HG03342 (cell line): ENCODE measurements at regions not wholly inside any gene's neighbourhood (a gene's known extent, or its start where the extent isn't known, plus 50 kb on each side); places are given as distances from the start of the nearest gene placed in this dataset.
A peak's percentile ranks its signal among the peaks of the same experiment; 100 is the strongest.

ENCODE experiments used
- ATAC-seq: cut with Tn5 transposase; IDR thresholded peaks from one replicate; pipeline ENCODE4 v1.9.1; 2021; ENCODE audit warnings: mild to moderate bottlenecking, moderate library complexity; ENCODE audit not compliant: unreplicated experiment

DNA sequence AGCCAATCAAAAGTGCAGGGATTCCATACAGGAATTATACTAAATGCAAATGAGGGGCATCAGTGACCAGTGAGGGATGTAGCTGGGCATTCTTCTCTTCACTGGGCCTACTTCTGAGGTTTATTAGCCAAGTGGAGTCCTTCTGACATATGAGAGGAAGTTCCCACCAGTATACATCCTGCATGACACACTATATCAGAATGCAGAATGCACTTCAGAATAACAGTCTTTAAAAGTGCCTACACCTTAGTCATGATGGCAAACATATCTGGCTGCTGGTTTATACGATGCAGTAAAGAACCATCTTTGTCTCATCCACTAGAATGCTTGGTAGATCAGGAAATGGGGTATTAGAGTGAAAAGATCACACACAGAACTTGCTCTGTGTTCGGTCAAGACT lies 180.3 kb upstream of the PPARGC1A start:
- ATAC-seq: no peak

GRCh38 chr4:24067367-24068193 lies 177.7 kb upstream of the PPARGC1A start:
- no peak for ATAC-seq

DNA sequence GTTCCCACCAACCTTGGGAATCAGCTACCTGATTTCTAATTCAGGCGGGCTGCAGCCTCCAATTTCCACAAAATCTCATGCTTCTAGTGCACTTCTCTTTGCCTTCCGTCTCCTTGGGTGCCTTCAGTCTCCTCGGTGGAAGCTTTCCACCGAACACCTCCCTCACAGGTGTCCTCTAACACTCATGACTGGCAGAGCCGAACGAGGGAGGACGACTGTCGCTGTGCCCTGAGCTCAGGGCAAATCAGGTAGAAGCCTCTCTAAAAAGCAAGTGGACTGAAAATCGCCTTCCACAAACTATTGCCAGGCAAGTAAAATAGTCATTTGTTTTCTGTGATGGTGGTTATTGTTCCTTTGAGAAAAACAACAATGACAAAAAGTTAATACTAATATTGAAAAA lies 176.1 kb upstream of the PPARGC1A start:
- no peak for ATAC-seq

- ATAC-seq: no peak
These were observed 173.9 kb upstream of the PPARGC1A start for GRCh38 chr4:24063731-24064130.

DNA sequence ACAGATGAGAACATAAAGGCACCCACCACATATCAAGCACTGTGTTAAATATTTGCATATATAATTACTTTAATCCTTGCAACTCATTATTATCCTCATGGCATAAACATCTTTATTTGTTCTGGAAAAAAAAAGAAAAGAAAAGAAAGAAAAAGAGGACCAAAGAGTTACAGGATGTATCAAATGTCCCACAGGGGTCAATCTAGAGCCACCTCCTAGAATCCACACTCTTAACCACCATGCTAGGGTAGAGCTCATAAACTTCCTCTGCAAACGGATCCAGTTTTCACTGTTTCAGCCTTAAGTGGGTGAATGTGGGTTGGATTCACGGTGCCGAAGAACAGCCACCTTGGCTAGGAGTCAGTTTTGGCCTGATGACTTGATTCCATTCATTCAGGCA lies 171.1 kb upstream of the PPARGC1A start:
- no peak for ATAC-seq

GRCh38 chr4:24059839-24060238 lies 170.0 kb upstream of the PPARGC1A start:
- no peak for ATAC-seq

DNA sequence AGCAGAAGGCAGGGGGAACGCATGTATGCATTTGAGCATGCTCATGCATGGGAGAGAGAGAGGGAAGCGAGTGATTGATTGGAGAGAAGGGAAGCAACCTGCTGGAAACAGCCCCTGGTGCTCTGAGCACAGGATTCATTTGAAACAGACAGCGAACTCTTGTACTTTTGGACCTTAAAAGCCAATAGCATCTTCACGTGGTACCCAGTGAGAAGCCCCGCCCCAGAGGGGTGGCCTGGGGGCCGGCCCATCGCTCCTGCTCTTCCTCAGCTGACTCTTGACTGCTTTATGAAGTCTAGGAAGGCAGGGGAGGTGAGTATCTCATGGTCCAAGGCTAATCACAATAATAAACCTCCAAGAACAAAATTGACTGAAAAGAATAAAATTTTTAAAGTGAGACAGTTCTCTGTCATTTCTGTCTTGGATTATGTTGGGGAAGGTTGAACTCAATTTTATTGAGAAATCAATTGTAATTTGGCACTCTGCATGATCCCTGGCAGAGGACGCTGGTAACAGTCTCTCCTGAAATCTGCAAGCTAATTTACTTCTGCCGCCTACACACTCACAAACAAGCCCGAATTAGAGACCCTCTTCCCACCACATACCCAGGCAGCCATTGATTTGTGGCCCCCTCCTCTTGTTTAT lies 168.2 kb upstream of the PPARGC1A start:
- ATAC-seq: no peak

DNA sequence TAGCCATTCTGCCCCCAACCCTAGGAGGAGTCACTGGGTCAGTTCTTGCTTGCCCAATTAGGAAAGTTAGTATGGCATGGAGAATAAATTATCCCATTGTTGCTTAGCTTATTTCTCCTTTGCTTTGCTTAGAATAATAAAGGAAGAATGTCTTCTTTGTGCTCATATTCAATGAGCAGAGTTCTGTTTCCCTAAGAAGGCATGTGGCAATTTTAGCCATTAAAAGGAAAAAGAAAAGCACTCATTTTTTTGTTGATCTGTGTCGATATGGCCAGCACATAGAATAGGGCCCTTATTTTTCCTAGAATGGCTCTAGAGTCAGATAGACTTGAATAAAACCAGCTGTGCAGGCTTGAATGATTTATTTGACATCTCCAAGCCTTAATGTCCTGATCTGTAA lies 166.4 kb upstream of the PPARGC1A start:
- ATAC-seq: no peak

DNA sequence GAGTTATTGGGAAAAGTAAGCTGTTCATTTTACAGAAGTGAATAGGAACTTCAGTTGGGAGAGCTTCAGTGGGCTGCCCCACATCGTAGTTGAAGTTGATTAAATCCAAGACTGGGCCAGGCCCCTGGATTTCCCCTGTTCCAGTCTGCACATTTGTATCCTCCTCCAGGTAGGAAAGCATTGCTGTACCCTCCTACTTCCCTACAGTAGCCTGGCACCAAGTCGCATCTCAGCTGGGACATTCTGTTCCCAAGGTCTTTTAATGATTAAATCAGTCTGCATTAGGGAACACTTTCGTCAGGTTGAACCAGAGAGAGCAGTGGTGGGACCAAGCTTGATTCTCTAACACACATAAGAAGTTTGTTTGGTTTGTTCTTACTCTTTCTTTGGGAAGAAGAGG lies 165.8 kb upstream of the PPARGC1A start:
- ATAC-seq: no peak

DNA sequence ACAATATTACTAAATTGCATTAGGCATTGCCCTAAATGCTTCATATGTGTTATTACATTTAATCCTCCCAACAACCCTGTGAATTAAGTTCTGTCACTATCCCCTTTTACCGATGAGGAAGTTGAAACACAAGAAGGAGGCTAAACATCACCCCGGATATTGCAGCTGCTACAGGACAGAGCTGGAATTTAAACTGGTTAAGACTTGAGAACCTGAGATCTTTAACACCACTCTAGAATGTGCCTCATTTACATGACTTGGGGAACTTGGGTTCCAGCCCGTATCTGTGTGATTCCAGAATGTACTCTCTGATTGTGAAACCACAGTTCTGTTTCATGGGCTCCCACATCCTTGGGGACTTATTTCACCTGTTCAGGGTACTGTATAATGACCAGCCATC lies 165.1 kb upstream of the PPARGC1A start:
- ATAC-seq: no peak

- ATAC-seq: no peak
These were observed 164.1 kb upstream of the PPARGC1A start for GRCh38 chr4:24053934-24054333.

- no peak for ATAC-seq
These were observed 155.1 kb upstream of the PPARGC1A start for GRCh38 chr4:24044610-24045589.

DNA sequence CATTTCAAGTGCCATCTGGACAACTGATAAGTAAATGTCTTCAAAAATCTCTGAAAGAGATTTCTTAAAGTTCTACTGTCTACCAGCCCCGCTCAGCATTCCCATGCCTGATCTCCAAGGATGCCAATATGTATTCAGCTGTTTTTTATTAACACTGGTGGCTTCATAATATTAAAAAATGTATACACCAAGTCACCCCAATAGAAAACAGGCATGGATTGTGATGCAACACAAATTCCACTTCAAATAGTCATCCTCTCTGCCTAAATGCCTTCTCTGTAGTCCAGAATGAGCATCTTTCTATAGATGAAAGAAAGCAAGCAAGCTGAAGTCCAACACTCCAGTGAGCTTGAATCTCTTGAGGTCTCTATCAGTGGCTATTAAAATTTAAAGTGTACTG lies 152.2 kb upstream of the PPARGC1A start:
- ATAC-seq: no peak

GRCh38 chr4:24040811-24041210 lies 151.0 kb upstream of the PPARGC1A start:
- ATAC-seq: no peak

DNA sequence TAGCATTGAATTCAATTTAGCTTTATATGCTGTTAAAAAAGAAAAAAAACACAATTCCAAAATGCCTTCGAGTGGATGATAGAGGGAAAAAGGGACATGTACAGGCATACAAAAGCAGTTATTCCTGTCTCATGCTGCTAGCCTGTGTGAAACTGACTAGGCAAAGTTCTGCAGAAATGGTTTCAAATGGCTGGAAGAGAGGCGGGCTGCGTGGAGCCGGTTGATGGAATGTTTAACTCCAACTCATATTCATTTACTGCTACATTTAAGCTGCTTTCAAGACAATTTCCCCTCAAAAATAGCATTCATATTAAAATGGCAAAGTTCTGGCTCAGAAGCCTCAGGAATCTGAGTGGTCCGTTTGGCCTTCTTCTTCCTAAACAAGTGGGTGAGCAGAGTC lies 143.8 kb upstream of the PPARGC1A start:
- no peak for ATAC-seq

GRCh38 chr4:24032371-24032989 lies 142.6 kb upstream of the PPARGC1A start:
- peak; percentile 59 for ATAC-seq

DNA sequence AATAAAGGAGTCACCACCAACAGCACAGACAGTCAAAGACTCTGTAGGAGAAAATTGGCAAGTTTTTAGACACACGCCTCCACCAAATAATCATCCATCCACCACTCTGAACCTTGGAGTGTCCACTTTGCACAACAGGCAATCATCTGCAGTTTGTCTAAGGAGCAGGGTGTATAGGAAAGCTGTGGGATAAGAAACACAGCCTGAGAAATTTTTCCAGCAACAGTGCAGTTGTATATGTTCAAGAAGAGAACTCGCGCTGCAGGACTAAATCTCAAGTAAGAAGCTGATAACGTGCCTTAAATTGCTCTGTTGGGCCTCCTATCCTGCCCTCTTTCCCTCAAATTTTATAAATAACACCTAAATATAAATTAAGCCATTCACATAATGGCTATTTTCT lies 136.7 kb upstream of the PPARGC1A start:
- no peak for ATAC-seq

DNA sequence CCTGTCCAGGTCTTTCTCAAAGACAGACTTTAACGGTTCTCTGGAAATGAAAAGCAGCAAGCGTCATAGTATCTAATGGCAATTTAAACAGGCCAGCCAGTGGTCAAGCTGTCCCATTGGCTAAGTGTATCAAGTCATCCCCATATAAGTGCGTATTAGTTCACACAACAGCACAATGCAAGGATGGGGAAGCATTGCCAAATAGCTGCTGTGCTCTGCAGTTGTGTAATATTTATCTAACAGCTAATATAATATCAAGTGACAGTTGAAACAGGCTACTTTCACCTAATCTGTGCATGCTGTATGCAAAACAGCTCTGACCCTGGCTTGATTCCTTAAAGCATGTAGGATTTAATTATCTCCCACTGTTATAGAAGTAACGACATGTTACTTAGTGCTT lies 134.8 kb upstream of the PPARGC1A start:
- ATAC-seq: no peak

DNA sequence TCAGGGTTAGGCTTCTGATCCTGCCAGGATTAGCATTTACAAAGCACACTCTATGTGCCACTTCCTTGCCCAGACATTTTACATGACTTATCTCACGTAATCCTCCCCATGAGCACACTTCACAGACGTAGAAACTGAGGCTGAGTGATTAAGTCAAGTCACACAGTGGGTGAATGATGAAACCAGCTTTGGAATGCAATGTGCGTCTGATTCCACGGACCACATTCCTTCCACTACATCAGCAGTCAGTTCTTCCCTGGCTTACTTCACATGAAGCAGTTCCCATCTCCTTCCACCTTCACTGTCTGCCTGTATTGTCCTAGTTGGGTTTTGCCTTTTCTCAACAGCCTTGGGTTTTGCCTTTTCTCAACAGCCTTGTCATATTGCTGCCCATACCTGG lies 134.3 kb upstream of the PPARGC1A start:
- no peak for ATAC-seq

DNA sequence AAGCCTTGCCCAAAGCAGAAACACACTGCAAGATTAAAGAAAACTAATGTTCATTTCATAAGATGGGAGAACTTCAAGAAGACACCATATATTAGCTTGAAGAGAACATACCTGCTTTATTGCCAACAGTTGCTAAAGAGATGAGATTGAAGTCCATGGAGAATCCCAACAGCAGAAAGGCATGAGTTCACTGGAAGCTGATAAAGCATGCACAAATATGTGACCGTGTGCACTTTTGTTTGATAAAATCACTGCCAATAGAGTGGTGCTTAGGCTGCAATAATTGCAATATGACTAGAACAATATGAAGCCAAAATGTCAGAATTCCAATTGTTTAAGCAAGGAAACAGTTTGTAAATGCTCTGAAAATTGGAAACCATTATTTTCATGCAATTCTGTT lies 125.9 kb upstream of the PPARGC1A start:
- ATAC-seq: no peak
